DOHH2 (cell line): ENCODE measurements at regions not wholly inside any gene's neighbourhood (a gene's known extent, or its start where the extent isn't known, plus 50 kb on each side); places are given as distances from the start of the nearest gene placed in this dataset.

Experiments used
- CTCF ChIP-seq: fragments of 200-600 bp; sonication (generic); IDR thresholded peaks from one replicate; pipeline ENCODE4 v1.5.1; 2014; ENCODE audit warnings: antibody characterized with exemption, mild to moderate bottlenecking, low read depth, low read length; ENCODE audit not compliant: poor library complexity, severe bottlenecking
- EZH2phosphoT487 ChIP-seq: fragments of 200-600 bp; sonication (generic); IDR thresholded peaks from 2 replicates; pipeline ENCODE4 v1.6.1; 2017; ENCODE audit warnings: borderline replicate concordance, mild to moderate bottlenecking, antibody characterized with exemption, low read length, moderate library complexity, mixed read lengths

DNA sequence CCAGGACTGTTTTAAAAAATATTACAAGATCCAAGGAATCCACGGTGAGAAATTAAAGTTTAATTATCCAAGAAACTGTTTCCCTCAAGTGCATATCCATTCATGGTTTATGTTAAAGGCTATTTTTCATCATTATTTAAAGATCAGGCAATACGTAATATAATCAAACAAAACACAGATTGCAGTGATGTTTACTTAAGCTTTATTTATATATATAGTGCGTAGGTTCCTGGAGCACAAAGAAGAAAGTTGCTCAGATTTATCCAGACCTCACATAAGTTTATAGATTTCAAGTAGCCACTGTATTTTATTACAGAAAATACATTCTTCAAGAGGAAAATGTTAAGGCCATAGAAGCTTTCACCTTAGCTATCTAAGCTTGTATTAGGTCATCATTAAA is 210.0 kb upstream of the KLF14 start:
- TF ChIP-seq CTCF (no peak), EZH2phosphoT487 (no peak)
